H9 (cell line): ENCODE measurements at regions not wholly inside any gene's neighbourhood (a gene's known extent, or its start where the extent isn't known, plus 50 kb on each side); places are given as distances from the start of the nearest gene placed in this dataset.
A peak's percentile ranks its signal among the peaks of the same experiment; 100 is the strongest.

Experiments
- DNase-seq: peaks from one replicate; pipeline ENCODE4 v3.0.0-alpha.2; 2017
- H2AFZ ChIP-seq: one replicate; pipeline ENCODE4 v1.6.1; 2013; ENCODE audit warnings: mild to moderate bottlenecking, low read length, control low read depth, moderate library complexity
- H2AK5ac ChIP-seq: 2 replicates; pipeline ENCODE4 v1.6.1; 2013; ENCODE audit warnings: low read length, control low read depth, mixed read lengths; ENCODE audit not compliant: insufficient read length
- H2BK120ac ChIP-seq: one replicate; pipeline ENCODE4 v1.6.1; 2013; ENCODE audit warnings: low read depth, mild to moderate bottlenecking, low read length, control low read depth, inconsistent platforms; ENCODE audit not compliant: poor library complexity, severe bottlenecking
- H2BK12ac ChIP-seq: 2 replicates; pipeline ENCODE4 v1.6.1; 2013; ENCODE audit warnings: low read length, control low read depth, mixed read lengths, low read depth; ENCODE audit not compliant: insufficient read length
- H2BK15ac ChIP-seq: 2 replicates; pipeline ENCODE4 v1.6.1; 2013; ENCODE audit warnings: low read depth, low read length, control low read depth
- H2BK20ac ChIP-seq: one replicate; pipeline ENCODE4 v1.6.1; 2013; ENCODE audit warnings: low read depth, mild to moderate bottlenecking, low read length, control low read depth, inconsistent platforms; ENCODE audit not compliant: poor library complexity, severe bottlenecking
- H2BK5ac ChIP-seq: 2 replicates; pipeline ENCODE4 v1.6.1; 2013; ENCODE audit warnings: low read length, control low read depth, mixed read lengths; ENCODE audit not compliant: insufficient read length
- H3K14ac ChIP-seq: 2 replicates; pipeline ENCODE4 v1.6.1; 2013; ENCODE audit warnings: low read length, control low read depth; ENCODE audit not compliant: insufficient read depth
- H3K18ac ChIP-seq: 2 replicates; pipeline ENCODE4 v1.6.1; 2013; ENCODE audit warnings: low read depth, mild to moderate bottlenecking, mixed read lengths, low read length, control low read depth; ENCODE audit not compliant: insufficient read length
- H3K23ac ChIP-seq: 2 replicates; pipeline ENCODE4 v1.6.1; 2013; ENCODE audit warnings: low read length, control low read depth, mixed read lengths, low read depth; ENCODE audit not compliant: insufficient read length
- H3K23me2 ChIP-seq: 2 replicates; pipeline ENCODE4 v1.6.1; 2013; ENCODE audit warnings: low read depth, mild to moderate bottlenecking, mixed read lengths, low read length, control low read depth; ENCODE audit not compliant: insufficient read length, poor library complexity, severe bottlenecking
- H3K27ac ChIP-seq: 2 replicates; pipeline ENCODE4 v1.5.1; 2013; ENCODE audit warnings: low read length, control low read depth, mixed read lengths, low read depth; ENCODE audit not compliant: insufficient read length
- H3K27me3 ChIP-seq: 2 replicates; pipeline ENCODE4 v1.6.1; 2013; ENCODE audit warnings: low read length, control low read depth, inconsistent platforms; ENCODE audit not compliant: insufficient read depth
- H3K4ac ChIP-seq: 2 replicates; pipeline ENCODE4 v1.6.1; 2013; ENCODE audit warnings: low read depth, mild to moderate bottlenecking, control low read depth, inconsistent platforms, low read length, moderate library complexity
- H3K4me1 ChIP-seq: 2 replicates; pipeline ENCODE4 v1.6.1; 2013; ENCODE audit warnings: low read length, control low read depth, inconsistent platforms; ENCODE audit not compliant: insufficient read depth
- H3K4me2 ChIP-seq: 2 replicates; pipeline ENCODE4 v1.6.1; 2013; ENCODE audit warnings: low read length, control low read depth, mixed read lengths; ENCODE audit not compliant: insufficient read length, insufficient read depth
- H3K56ac ChIP-seq: 2 replicates; pipeline ENCODE4 v1.6.1; 2013; ENCODE audit warnings: low read depth, mild to moderate bottlenecking, mixed read lengths, low read length, control low read depth; ENCODE audit not compliant: insufficient read length
- H3K79me1 ChIP-seq: 2 replicates; pipeline ENCODE4 v1.6.1; 2013; ENCODE audit warnings: low read depth, mild to moderate bottlenecking, moderate library complexity, low read length, control low read depth, inconsistent platforms; ENCODE audit not compliant: insufficient read depth, poor library complexity, severe bottlenecking
- H3K79me2 ChIP-seq: 2 replicates; pipeline ENCODE4 v1.6.1; 2013; ENCODE audit warnings: low read length, control low read depth, inconsistent platforms; ENCODE audit not compliant: insufficient read depth
- H3K9ac ChIP-seq: 2 replicates; pipeline ENCODE4 v1.6.1; 2013; ENCODE audit warnings: low read length, control low read depth, mixed read lengths; ENCODE audit not compliant: insufficient read length; ENCODE audit errors: extremely low read depth
- H3K9me3 ChIP-seq: one replicate; pipeline ENCODE4 v1.6.1; 2013; ENCODE audit warnings: low read depth, low read length, inconsistent platforms; ENCODE audit not compliant: control insufficient read depth
- H3T11ph ChIP-seq: one replicate; pipeline ENCODE4 v1.6.1; 2013; ENCODE audit warnings: mild to moderate bottlenecking, low read length, control low read depth, inconsistent platforms
- H4K20me1 ChIP-seq: one replicate; pipeline ENCODE4 v1.6.1; 2013; ENCODE audit not compliant: control insufficient read depth, insufficient read length, insufficient read depth
- H4K5ac ChIP-seq: 2 replicates; pipeline ENCODE4 v1.6.1; 2013; ENCODE audit warnings: low read depth, mild to moderate bottlenecking, mixed read lengths, low read length, control low read depth; ENCODE audit not compliant: insufficient read length
- H4K8ac ChIP-seq: replicated peaks from 2 replicates; pipeline ENCODE4 v1.6.1; 2013; ENCODE audit warnings: low read length, control low read depth, mixed read lengths, low read depth; ENCODE audit not compliant: insufficient read length
- H4K91ac ChIP-seq: 2 replicates; pipeline ENCODE4 v1.6.1; 2013; ENCODE audit warnings: low read depth, mild to moderate bottlenecking, moderate library complexity, mixed read lengths, low read length, control low read depth; ENCODE audit not compliant: insufficient read length
- H3K27ac Mint-ChIP-seq, 3 experiments: 2 replicates in 2 of 3; 3 replicates in 1 of 3; pipeline ENCODE4 v1.8.0; 2020 to 2021; ENCODE audit warnings: mixed read lengths in 3 of 3, mild to moderate bottlenecking in 1 of 3, moderate library complexity in 1 of 3
- H3K27me3 Mint-ChIP-seq: 2 replicates; pipeline ENCODE4 v1.8.0; 2021; ENCODE audit warnings: low read depth, mild to moderate bottlenecking, moderate library complexity, mixed read lengths
- H3K36me3 Mint-ChIP-seq, 3 experiments: 2 replicates in 2 of 3; 3 replicates in 1 of 3; pipeline ENCODE4 v1.8.0; 2020 to 2021; ENCODE audit warnings: low read depth in 3 of 3, mixed read lengths in 3 of 3; ENCODE audit not compliant: insufficient read depth in 1 of 3
- H3K4me1 Mint-ChIP-seq, 2 experiments: 2 replicates each; pipeline ENCODE4 v1.8.0; 2020; ENCODE audit warnings: mixed read lengths in 2 of 2
- H3K4me3 Mint-ChIP-seq, 2 experiments: 2 replicates in 1 of 2; 3 replicates in 1 of 2; pipeline ENCODE4 v1.8.0; 2020 to 2021; ENCODE audit warnings: mild to moderate bottlenecking in 2 of 2, mixed read lengths in 2 of 2, moderate library complexity in 1 of 2
- H3K9me3 Mint-ChIP-seq, 2 experiments: 2 replicates in 1 of 2; 3 replicates in 1 of 2; pipeline ENCODE4 v1.8.0; 2020; ENCODE audit warnings: mild to moderate bottlenecking in 2 of 2, mixed read lengths in 2 of 2, moderate library complexity in 1 of 2
- WGBS: extraction: QIAGEN DNeasy Blood & Tissue Kit; methylation state at CpG from one replicate; pipeline ENCODE4 v1.1.7; 2013; ENCODE audit warnings: missing lambda C conversion rate, low lambda C conversion rate, mixed read lengths; ENCODE audit not compliant: insufficient read length; ENCODE audit errors: extremely low coverage; 5-methylcytosine and 5-hydroxymethylcytosine counted together
- TF ChIP-seq, protein P1 (sequence below): fragments of 200-600 bp; sonication (generic); conservative IDR thresholded peaks from 3 replicates; pipeline ENCODE4 v1.8.0; 2021; ENCODE audit warnings: antibody characterized with exemption, mild to moderate bottlenecking

DNA sequence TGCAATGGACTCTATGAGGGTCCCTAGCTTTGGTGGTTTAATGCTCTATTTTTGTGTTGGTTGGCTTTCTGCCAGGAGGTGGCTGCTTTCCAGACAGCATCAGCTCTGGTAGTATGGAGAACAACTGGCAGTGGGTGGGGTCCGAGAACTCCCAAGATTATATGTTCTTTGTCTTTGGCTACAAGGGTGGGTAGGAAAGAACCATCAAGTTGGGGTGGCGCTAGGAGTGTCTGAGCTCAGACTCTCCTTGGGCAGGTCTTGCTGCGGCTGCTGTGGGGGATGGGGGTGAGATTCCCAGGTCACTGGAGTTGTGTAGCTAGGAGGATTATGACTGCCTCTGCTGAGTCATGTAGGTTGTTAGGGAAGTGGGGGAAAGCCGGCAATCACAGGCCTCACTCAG, 976.1 kb upstream of the GYPC start:
- Mint-ChIP-seq H3K4me1 (peaks cover 4 to 9% of the 10 kb centered on the region in 2 experiments; a peak in 3 of 4 replicates), H3K4me3 (no peak overlapping the region), H3K27ac (peak overlapping the region in 1 of 3 experiments; percentile 56; a peak in 2 of 7 replicates), H3K36me3 (no peaks in the 10 kb centered on the region), H3K27me3 (no peaks in the 10 kb centered on the region), H3K9me3 (peaks cover 0 to 3% of the 10 kb centered on the region in 2 experiments; a peak in 2 of 5 replicates)
- no peak overlapping the region for H2BK12ac ChIP-seq
- no peak overlapping the region for H3K18ac ChIP-seq
- WGBS: no CpG with 5 or more reads among the region's 4 CpGs
- H3K27me3 ChIP-seq: no peaks in the 10 kb centered on the region
- no peak overlapping the region for H3K23ac ChIP-seq
- no peak overlapping the region for H3K14ac ChIP-seq
- no peak overlapping the region for H3K4ac ChIP-seq
- no peaks in the 10 kb centered on the region for H3K79me2 ChIP-seq
- no peaks in the 10 kb centered on the region for H3K4me1 ChIP-seq
- H2AK5ac ChIP-seq: no peak overlapping the region
- H3K9me3 ChIP-seq: no peaks in the 10 kb centered on the region
- TF ChIP-seq, protein P1, sequence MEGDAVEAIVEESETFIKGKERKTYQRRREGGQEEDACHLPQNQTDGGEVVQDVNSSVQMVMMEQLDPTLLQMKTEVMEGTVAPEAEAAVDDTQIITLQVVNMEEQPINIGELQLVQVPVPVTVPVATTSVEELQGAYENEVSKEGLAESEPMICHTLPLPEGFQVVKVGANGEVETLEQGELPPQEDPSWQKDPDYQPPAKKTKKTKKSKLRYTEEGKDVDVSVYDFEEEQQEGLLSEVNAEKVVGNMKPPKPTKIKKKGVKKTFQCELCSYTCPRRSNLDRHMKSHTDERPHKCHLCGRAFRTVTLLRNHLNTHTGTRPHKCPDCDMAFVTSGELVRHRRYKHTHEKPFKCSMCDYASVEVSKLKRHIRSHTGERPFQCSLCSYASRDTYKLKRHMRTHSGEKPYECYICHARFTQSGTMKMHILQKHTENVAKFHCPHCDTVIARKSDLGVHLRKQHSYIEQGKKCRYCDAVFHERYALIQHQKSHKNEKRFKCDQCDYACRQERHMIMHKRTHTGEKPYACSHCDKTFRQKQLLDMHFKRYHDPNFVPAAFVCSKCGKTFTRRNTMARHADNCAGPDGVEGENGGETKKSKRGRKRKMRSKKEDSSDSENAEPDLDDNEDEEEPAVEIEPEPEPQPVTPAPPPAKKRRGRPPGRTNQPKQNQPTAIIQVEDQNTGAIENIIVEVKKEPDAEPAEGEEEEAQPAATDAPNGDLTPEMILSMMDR: no peak
- H3K23me2 ChIP-seq: no peaks in the 10 kb centered on the region
- H3K4me2 ChIP-seq: no peak overlapping the region
- no peak overlapping the region for H2BK15ac ChIP-seq
- H3K9ac ChIP-seq: no peak overlapping the region
- H4K20me1 ChIP-seq: no peaks in the 10 kb centered on the region
- no peak overlapping the region for H4K5ac ChIP-seq
- no peaks in the 10 kb centered on the region for H3K79me1 ChIP-seq
- H2BK120ac ChIP-seq: no peak overlapping the region
- no peak overlapping the region for H3T11ph ChIP-seq
- no peak overlapping the region for H4K91ac ChIP-seq
- H2BK5ac ChIP-seq: no peak overlapping the region
- no peak overlapping the region for H4K8ac ChIP-seq
- H3K27ac ChIP-seq: no peak overlapping the region
- no peak overlapping the region for H3K56ac ChIP-seq
- no peak for DNase-seq
- H2AFZ ChIP-seq: no peak overlapping the region
- no peak overlapping the region for H2BK20ac ChIP-seq
